Brain microvascular endothelial cell (primary cell): ENCODE measurements at regions not wholly inside any gene's neighbourhood (a gene's known extent, or its start where the extent isn't known, plus 50 kb on each side); places are given as distances from the start of the nearest gene placed in this dataset.

ENCODE experiments used
- DNase-seq: peaks from one replicate; pipeline ENCODE4 v3.0.0-alpha.2; 2020
- H3K27ac ChIP-seq: fragments of 250-450 bp; sonication (Bioruptor Pico); 2 replicates; pipeline ENCODE4 v1.5.1; 2020; ENCODE audit warnings: mild to moderate bottlenecking, moderate library complexity
- H3K27me3 ChIP-seq: fragments of 250-450 bp; sonication (Bioruptor Pico); replicated peaks from 2 replicates; pipeline ENCODE4 v1.5.1; 2020; ENCODE audit warnings: mild to moderate bottlenecking
- H3K36me3 ChIP-seq: fragments of 250-450 bp; sonication (Bioruptor Pico); replicated peaks from 2 replicates; pipeline ENCODE4 v1.5.1; 2020; ENCODE audit warnings: mild to moderate bottlenecking
- H3K4me3 ChIP-seq: 2 replicates; pipeline ENCODE4 v1.5.1; 2011; ENCODE audit warnings: low read depth, mild to moderate bottlenecking, control low read depth, low read length, moderate library complexity
- CTCF ChIP-seq: IDR thresholded peaks from 2 replicates; pipeline ENCODE4 v1.5.1; 2011; ENCODE audit warnings: low read depth, mild to moderate bottlenecking, moderate library complexity, low read length, control low read depth, inconsistent platforms; ENCODE audit errors: missing control alignments
- in situ Hi-C: cut with HindIII; loops from 2 replicates; pipeline ENCODE4 v1.10.0; 2017; ENCODE audit warnings: low sequenced_read_pairs, low pct_ligation_motif_present

GRCh38 chr6:139457476-139457875 lies 83.0 kb upstream of the CITED2 start:
- no peak overlapping the region for H3K27ac ChIP-seq
- H3K27me3 ChIP-seq: no peaks in the 10 kb centered on the region
- in situ Hi-C loops: no loop called here
- H3K4me3 ChIP-seq: no peak overlapping the region
- TF ChIP-seq CTCF: no peak
- H3K36me3 ChIP-seq: no peaks in the 10 kb centered on the region
- no peak for DNase-seq

- Histone ChIP-seq H3K4me3 (no peak overlapping the region), H3K27ac (no peak overlapping the region), H3K27me3 (no peaks in the 10 kb centered on the region), H3K36me3 (no peaks in the 10 kb centered on the region)
- TF ChIP-seq CTCF: no peak
- no peak for DNase-seq
- in situ Hi-C loops: no loop called here
Observed at GRCh38 chr6:139452148-139452876, 77.9 kb upstream of the CITED2 start.

GRCh38 chr6:139449611-139450000 lies 75.2 kb upstream of the CITED2 start:
- Histone ChIP-seq H3K27ac (no peak overlapping the region), H3K36me3 (no peaks in the 10 kb centered on the region), H3K4me3 (no peak overlapping the region), H3K27me3 (no peaks in the 10 kb centered on the region)
- in situ Hi-C loops: no loop called here
- TF ChIP-seq CTCF: no peak
- no peak for DNase-seq

GRCh38 chr6:139448998-139449610 lies 74.7 kb upstream of the CITED2 start:
- Histone ChIP-seq H3K4me3 (no peak overlapping the region), H3K27me3 (no peaks in the 10 kb centered on the region), H3K27ac (no peak overlapping the region), H3K36me3 (no peaks in the 10 kb centered on the region)
- in situ Hi-C loops: no loop called here
- DNase-seq: no peak
- no peak for TF ChIP-seq CTCF

GRCh38 chr6:139448051-139448649 lies 73.7 kb upstream of the CITED2 start:
- H3K4me3 ChIP-seq: no peak overlapping the region
- no peaks in the 10 kb centered on the region for H3K27me3 ChIP-seq
- H3K36me3 ChIP-seq: no peaks in the 10 kb centered on the region
- in situ Hi-C loops: no loop called here
- no peak for DNase-seq
- TF ChIP-seq CTCF: no peak
- no peak overlapping the region for H3K27ac ChIP-seq
